Mesendoderm (in vitro differentiated cells): ENCODE measurements at regions not wholly inside any gene's neighbourhood (a gene's known extent, or its start where the extent isn't known, plus 50 kb on each side); places are given as distances from the start of the nearest gene placed in this dataset.

Experiments used
- DNase-seq: peaks from one replicate; pipeline ENCODE4 v3.0.0; 2013
- H2AK5ac ChIP-seq: 2 replicates; pipeline ENCODE4 v1.6.1; 2013; ENCODE audit warnings: low read length, inconsistent platforms
- H2BK120ac ChIP-seq: 2 replicates; pipeline ENCODE4 v1.6.1; 2013; ENCODE audit warnings: low read depth, mild to moderate bottlenecking, low read length, moderate library complexity, mixed read lengths
- H2BK15ac ChIP-seq: replicated peaks from 2 replicates; pipeline ENCODE4 v1.6.1; 2013; ENCODE audit warnings: low read depth, mild to moderate bottlenecking, moderate library complexity
- H2BK5ac ChIP-seq: 2 replicates; pipeline ENCODE4 v1.6.1; 2013; ENCODE audit warnings: low read length, inconsistent platforms
- H3K18ac ChIP-seq: 2 replicates; pipeline ENCODE4 v1.6.1; 2013; ENCODE audit warnings: mild to moderate bottlenecking, low read length, mixed read lengths
- H3K23ac ChIP-seq: one replicate; pipeline ENCODE4 v1.6.1; 2013; ENCODE audit warnings: low read length
- H3K27ac ChIP-seq: 2 replicates; pipeline ENCODE4 v1.5.1; 2013; ENCODE audit warnings: low read depth, mild to moderate bottlenecking, inconsistent platforms, low read length, moderate library complexity
- H3K27me3 ChIP-seq: 2 replicates; pipeline ENCODE4 v1.6.1; 2013; ENCODE audit warnings: low read length, control low read depth, mild to moderate bottlenecking, inconsistent platforms; ENCODE audit not compliant: insufficient read depth, poor library complexity
- H3K36me3 ChIP-seq: 2 replicates; pipeline ENCODE4 v1.6.1; 2013; ENCODE audit warnings: low read length, inconsistent platforms; ENCODE audit not compliant: control insufficient read depth, insufficient read depth
- H3K4ac ChIP-seq: one replicate; pipeline ENCODE4 v1.6.1; 2013; ENCODE audit warnings: low read depth, mild to moderate bottlenecking, low read length, moderate library complexity
- H3K4me1 ChIP-seq: 2 replicates; pipeline ENCODE4 v1.6.1; 2013; ENCODE audit warnings: low read depth, low read length, inconsistent platforms; ENCODE audit not compliant: control insufficient read depth
- H3K4me2 ChIP-seq: 2 replicates; pipeline ENCODE4 v1.6.1; 2013; ENCODE audit warnings: low read length
- H3K4me3 ChIP-seq: 2 replicates; pipeline ENCODE4 v1.5.1; 2013; ENCODE audit warnings: mild to moderate bottlenecking, low read length
- H3K56ac ChIP-seq: one replicate; pipeline ENCODE4 v1.6.1; 2013; ENCODE audit warnings: low read length
- H3K79me1 ChIP-seq: 2 replicates; pipeline ENCODE4 v1.6.1; 2013; ENCODE audit warnings: low read length, inconsistent platforms
- H3K79me2 ChIP-seq: 2 replicates; pipeline ENCODE4 v1.6.1; 2013; ENCODE audit warnings: mild to moderate bottlenecking, low read length; ENCODE audit not compliant: control insufficient read depth, insufficient read depth
- H3K9ac ChIP-seq: 2 replicates; pipeline ENCODE4 v1.6.1; 2013; ENCODE audit warnings: low read length, inconsistent platforms
- H4K5ac ChIP-seq: one replicate; pipeline ENCODE4 v1.6.1; 2013; ENCODE audit warnings: low read length
- H4K8ac ChIP-seq: one replicate; pipeline ENCODE4 v1.6.1; 2013; ENCODE audit warnings: low read depth, mild to moderate bottlenecking, control low read depth, low read length, moderate library complexity
- WGBS: extraction: QIAGEN DNeasy Blood & Tissue Kit; methylation state at CpG from one replicate; pipeline ENCODE4 v1.1.7; 2013; ENCODE audit warnings: low lambda C conversion rate, missing lambda C conversion rate; ENCODE audit not compliant: insufficient coverage; ENCODE audit errors: extremely low coverage; 5-methylcytosine and 5-hydroxymethylcytosine counted together

DNA sequence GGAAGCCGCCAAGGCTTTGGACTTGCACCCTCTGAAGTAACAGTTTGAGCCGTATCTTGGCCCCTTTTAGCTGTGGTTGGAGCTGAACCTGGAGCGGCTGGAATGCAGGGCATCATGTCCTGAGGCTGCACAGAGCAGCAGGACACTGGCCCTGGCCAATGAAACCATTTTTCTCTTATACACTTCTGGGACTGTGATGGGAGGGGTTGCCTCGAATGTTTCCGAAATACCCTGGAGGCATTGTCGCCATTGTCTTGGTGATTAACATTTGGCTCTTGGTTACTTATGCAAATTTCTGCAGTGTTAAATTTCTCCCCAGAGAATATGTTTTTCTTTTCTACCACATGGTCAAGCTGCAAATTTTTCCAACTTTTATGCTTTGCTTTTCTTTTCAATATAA is 137.2 kb downstream of the MAGEC1 start:
- Histone ChIP-seq H3K27me3 (no peaks in the 10 kb centered on the region), H3K56ac (no peak overlapping the region), H3K23ac (no peak overlapping the region), H4K8ac (no peak overlapping the region), H4K5ac (no peak overlapping the region), H2AK5ac (no peak overlapping the region), H3K4me2 (no peak overlapping the region), H3K4me1 (no peaks in the 10 kb centered on the region), H2BK5ac (no peak overlapping the region), H2BK120ac (no peak overlapping the region), H3K27ac (no peak overlapping the region), H3K36me3 (no peaks in the 10 kb centered on the region), H3K4me3 (no peak overlapping the region), H2BK15ac (no peak overlapping the region), H3K79me2 (no peaks in the 10 kb centered on the region), H3K18ac (no peak overlapping the region), H3K79me1 (no peaks in the 10 kb centered on the region), H3K4ac (no peak overlapping the region), H3K9ac (no peak overlapping the region)
- peak; percentile 6 for DNase-seq
- no CpG with 5 or more reads among the region's 6 CpGs for WGBS

DNA sequence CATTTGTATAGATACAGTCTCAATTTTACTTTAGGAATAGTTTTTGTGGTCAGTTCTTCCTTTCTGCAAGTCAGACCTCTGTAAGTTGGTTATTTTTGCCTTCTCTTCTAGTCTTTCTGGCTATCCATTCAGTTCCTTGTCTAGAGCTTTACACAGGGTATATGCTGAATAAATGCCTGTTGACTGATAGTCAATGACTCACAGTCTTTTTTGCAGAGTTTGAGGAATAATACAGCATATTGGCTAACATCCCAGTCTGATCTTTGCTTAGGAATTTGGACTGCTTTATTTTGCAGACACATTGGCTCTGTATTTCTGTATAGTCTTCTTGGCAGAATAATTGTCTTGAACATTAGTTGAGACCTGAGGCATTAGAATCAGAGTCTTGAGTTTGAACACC is 132.4 kb downstream of the MAGEC1 start:
- Histone ChIP-seq H3K23ac (no peak overlapping the region), H3K79me1 (no peaks in the 10 kb centered on the region), H3K9ac (no peak overlapping the region), H3K56ac (no peak overlapping the region), H3K4me1 (no peaks in the 10 kb centered on the region), H3K36me3 (no peaks in the 10 kb centered on the region), H4K8ac (no peak overlapping the region), H4K5ac (no peak overlapping the region), H3K27me3 (no peaks in the 10 kb centered on the region), H2AK5ac (no peak overlapping the region), H2BK5ac (no peak overlapping the region), H3K18ac (no peak overlapping the region), H2BK15ac (no peak overlapping the region), H2BK120ac (no peak overlapping the region), H3K27ac (no peak overlapping the region), H3K4ac (no peak overlapping the region), H3K4me2 (no peak overlapping the region), H3K79me2 (no peaks in the 10 kb centered on the region), H3K4me3 (no peak overlapping the region)
- no peak for DNase-seq

DNA sequence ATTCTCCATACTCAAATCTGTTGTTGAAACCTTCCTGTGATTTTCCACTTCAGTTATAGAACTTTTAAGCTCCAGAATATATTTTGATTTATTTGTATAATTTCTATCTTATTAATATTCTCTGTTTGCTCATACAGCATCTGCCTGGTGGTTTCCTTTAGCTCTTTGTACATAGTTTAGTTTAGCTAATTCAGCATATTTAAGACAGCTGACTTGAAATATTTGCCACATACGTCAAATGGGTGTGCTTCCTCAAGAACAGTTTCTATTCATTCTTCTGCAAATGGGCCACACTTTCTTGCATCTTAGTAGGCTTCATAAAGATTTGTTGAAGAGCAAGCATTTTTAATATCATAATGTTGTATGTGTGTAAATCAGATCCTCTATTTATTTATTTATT is 101.8 kb downstream of the MAGEC1 start:
- no peaks in the 10 kb centered on the region for H3K79me2 ChIP-seq
- no peak overlapping the region for H2BK15ac ChIP-seq
- H3K4me1 ChIP-seq, result no peaks in the 10 kb centered on the region
- no peak overlapping the region for H3K23ac ChIP-seq
- WGBS, result no CpG with 5 or more reads among the region's 1 CpG
- H2BK120ac ChIP-seq, result no peak overlapping the region
- DNase-seq, result no peak
- no peak overlapping the region for H2AK5ac ChIP-seq
- no peak overlapping the region for H3K4me2 ChIP-seq
- H3K4me3 ChIP-seq, result no peak overlapping the region
- H3K56ac ChIP-seq, result no peak overlapping the region
- H3K4ac ChIP-seq, result no peak overlapping the region
- H2BK5ac ChIP-seq, result no peak overlapping the region
- H3K27me3 ChIP-seq, result no peaks in the 10 kb centered on the region
- H4K5ac ChIP-seq, result no peak overlapping the region
- no peaks in the 10 kb centered on the region for H3K36me3 ChIP-seq
- no peak overlapping the region for H3K18ac ChIP-seq
- no peaks in the 10 kb centered on the region for H3K79me1 ChIP-seq
- H3K27ac ChIP-seq, result no peak overlapping the region
- H3K9ac ChIP-seq, result no peak overlapping the region
- H4K8ac ChIP-seq, result no peak overlapping the region

DNA sequence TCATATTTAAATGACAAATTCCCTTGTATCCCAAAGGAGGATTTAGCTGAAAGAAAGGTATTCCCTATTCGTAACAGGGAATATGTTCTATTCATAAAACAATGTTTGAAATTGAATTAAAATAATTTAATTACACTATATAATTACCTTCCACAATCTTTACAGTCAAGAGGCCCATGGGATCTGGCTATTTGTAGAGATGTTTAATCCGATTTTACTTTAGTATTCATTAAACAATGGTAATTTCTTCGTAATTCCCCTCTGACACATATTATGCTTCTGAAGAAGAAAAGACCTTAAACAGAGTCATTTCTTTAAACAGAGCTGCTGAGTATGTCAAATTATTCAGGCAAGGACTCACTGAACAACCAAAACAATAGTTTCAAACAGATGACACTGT is 98.8 kb downstream of the MAGEC1 start:
- no peak overlapping the region for H3K9ac ChIP-seq
- no peaks in the 10 kb centered on the region for H3K79me2 ChIP-seq
- no peaks in the 10 kb centered on the region for H3K4me1 ChIP-seq
- no CpG with 5 or more reads among the region's 3 CpGs for WGBS
- H4K5ac ChIP-seq, result no peak overlapping the region
- H3K4ac ChIP-seq, result no peak overlapping the region
- H2BK15ac ChIP-seq, result no peak overlapping the region
- H4K8ac ChIP-seq, result no peak overlapping the region
- H3K23ac ChIP-seq, result no peak overlapping the region
- no peaks in the 10 kb centered on the region for H3K36me3 ChIP-seq
- H2BK5ac ChIP-seq, result no peak overlapping the region
- no peak overlapping the region for H3K4me2 ChIP-seq
- H2BK120ac ChIP-seq, result no peak overlapping the region
- H3K4me3 ChIP-seq, result no peak overlapping the region
- H3K18ac ChIP-seq, result no peak overlapping the region
- no peak overlapping the region for H3K56ac ChIP-seq
- no peaks in the 10 kb centered on the region for H3K79me1 ChIP-seq
- H3K27me3 ChIP-seq, result no peaks in the 10 kb centered on the region
- H2AK5ac ChIP-seq, result no peak overlapping the region
- no peak for DNase-seq
- no peak overlapping the region for H3K27ac ChIP-seq

DNA sequence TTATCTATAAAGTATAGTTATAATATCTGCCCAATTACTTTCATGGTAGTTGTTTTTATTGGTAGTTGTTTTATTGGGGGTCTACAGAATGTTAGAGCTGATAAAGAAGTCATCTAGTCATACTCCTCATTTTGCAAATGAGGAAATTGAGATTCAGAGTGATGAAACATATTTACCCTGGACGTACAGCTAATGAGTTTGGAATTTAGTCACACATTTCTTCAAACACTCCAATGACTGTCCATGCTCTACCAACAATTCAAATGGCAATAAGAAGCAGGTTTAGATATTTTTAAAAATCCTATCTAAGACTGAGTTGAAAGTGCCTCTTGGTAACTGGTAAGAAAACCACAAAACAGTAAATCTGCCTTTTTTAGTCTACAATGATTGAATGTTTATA is 98.2 kb downstream of the MAGEC1 start:
- Histone ChIP-seq H3K27ac (no peak overlapping the region), H2AK5ac (no peak overlapping the region), H3K79me1 (no peaks in the 10 kb centered on the region), H2BK5ac (no peak overlapping the region), H3K56ac (no peak overlapping the region), H2BK15ac (no peak overlapping the region), H3K18ac (no peak overlapping the region), H3K79me2 (no peaks in the 10 kb centered on the region), H2BK120ac (no peak overlapping the region), H3K23ac (no peak overlapping the region), H4K5ac (no peak overlapping the region), H3K4me1 (no peaks in the 10 kb centered on the region), H4K8ac (no peak overlapping the region), H3K9ac (no peak overlapping the region), H3K36me3 (no peaks in the 10 kb centered on the region), H3K4me2 (no peak overlapping the region), H3K27me3 (no peaks in the 10 kb centered on the region), H3K4ac (no peak overlapping the region), H3K4me3 (no peak overlapping the region)
- WGBS, result no CpG with 5 or more reads among the region's 1 CpG
- no peak for DNase-seq

DNA sequence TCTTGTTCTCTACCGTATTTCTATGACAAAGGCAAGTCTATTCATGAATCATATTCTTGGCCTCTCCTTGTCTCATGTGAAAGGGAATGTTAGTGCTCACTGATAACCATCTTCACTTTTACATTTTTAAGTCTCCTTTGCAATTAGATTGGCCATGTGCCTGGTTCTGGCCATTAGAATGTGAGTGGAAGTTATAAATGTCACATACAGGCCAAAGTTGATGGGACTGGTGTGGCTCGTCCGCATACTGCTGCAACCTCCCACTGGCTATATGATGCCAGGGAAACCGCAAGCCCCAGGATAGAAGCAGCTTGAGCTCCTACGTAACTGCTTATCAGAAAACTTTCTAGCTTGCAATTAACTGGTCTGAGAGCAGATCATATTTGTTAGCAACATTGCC is 86.1 kb downstream of the MAGEC1 start:
- no peak overlapping the region for H2BK15ac ChIP-seq
- H3K56ac ChIP-seq, result no peak overlapping the region
- no peak overlapping the region for H3K9ac ChIP-seq
- no peaks in the 10 kb centered on the region for H3K79me2 ChIP-seq
- DNase-seq, result no peak
- no peak overlapping the region for H3K4me3 ChIP-seq
- no peaks in the 10 kb centered on the region for H3K4me1 ChIP-seq
- H3K4ac ChIP-seq, result no peak overlapping the region
- H4K8ac ChIP-seq, result no peak overlapping the region
- H3K36me3 ChIP-seq, result no peaks in the 10 kb centered on the region
- H2AK5ac ChIP-seq, result no peak overlapping the region
- no peak overlapping the region for H4K5ac ChIP-seq
- no peaks in the 10 kb centered on the region for H3K79me1 ChIP-seq
- no peaks in the 10 kb centered on the region for H3K27me3 ChIP-seq
- H2BK5ac ChIP-seq, result no peak overlapping the region
- no peak overlapping the region for H2BK120ac ChIP-seq
- H3K23ac ChIP-seq, result no peak overlapping the region
- no peak overlapping the region for H3K18ac ChIP-seq
- H3K27ac ChIP-seq, result no peak overlapping the region
- no CpG with 5 or more reads among the region's 5 CpGs for WGBS
- no peak overlapping the region for H3K4me2 ChIP-seq
